CD14-positive monocyte (primary cell): ENCODE measurements at regions not wholly inside any gene's neighbourhood (a gene's known extent, or its start where the extent isn't known, plus 50 kb on each side); places are given as distances from the start of the nearest gene placed in this dataset.

ENCODE experiments used
- DNase-seq, 3 donors: peaks; one replicate each; pipeline ENCODE4 v3.0.0-alpha.2; 2011 to 2022
- H2AFZ ChIP-seq: 2 replicates; pipeline ENCODE4 v1.6.0; 2012; ENCODE audit warnings: mild to moderate bottlenecking, low read depth, low read length, inconsistent platforms; ENCODE audit not compliant: insufficient read depth, poor library complexity, severe bottlenecking
- H3K27ac ChIP-seq, 2 donors: 1 replicate in 1 of 2; 2 replicates in 1 of 2; pipeline ENCODE4 v1.5.1; 2012 to 2013; ENCODE audit warnings: low read length in 2 of 2, control low read depth in 1 of 2, inconsistent platforms in 1 of 2, low read depth in 1 of 2, mild to moderate bottlenecking in 1 of 2
- H3K27me3 ChIP-seq, 2 donors: one replicate each; pipeline versions ENCODE4 v1.6.0 to v1.6.1; 2011 to 2013; ENCODE audit warnings: low read length in 2 of 2; ENCODE audit not compliant: control insufficient read depth in 2 of 2, insufficient read depth in 2 of 2
- H3K36me3 ChIP-seq, 2 donors: replicated peaks in 1 of 2; 1 replicate in 1 of 2; 2 replicates in 1 of 2; pipeline versions ENCODE4 v1.5.1 to v1.6.1; 2012 to 2013; ENCODE audit warnings: low read length in 2 of 2, control low read depth in 1 of 2, inconsistent platforms in 1 of 2, mild to moderate bottlenecking in 1 of 2; ENCODE audit not compliant: insufficient read depth in 2 of 2, control insufficient read depth in 1 of 2
- H3K4me1 ChIP-seq, 2 donors: 1 replicate in 1 of 2; 2 replicates in 1 of 2; pipeline versions ENCODE4 v1.5.1 to v1.6.1; 2012 to 2013; ENCODE audit warnings: low read length in 2 of 2, control low read depth in 1 of 2, inconsistent platforms in 1 of 2, mild to moderate bottlenecking in 1 of 2, moderate library complexity in 1 of 2; ENCODE audit not compliant: insufficient read depth in 2 of 2, control insufficient read depth in 1 of 2
- H3K4me2 ChIP-seq: replicated peaks from 2 replicates; pipeline ENCODE3; 2012; ENCODE audit warnings: low read length, moderate library complexity, mild to moderate bottlenecking; ENCODE audit not compliant: poor library complexity, severe bottlenecking; ENCODE audit errors: extremely low read depth
- H3K4me3 ChIP-seq, 3 experiments: fragments of 200-600 bp in 1 of 3; sonication (generic) in 1 of 3; replicated peaks in 1 of 3; 1 replicate in 2 of 3; 2 replicates in 1 of 3; pipeline ENCODE4 v1.5.1; 2011 to 2013; ENCODE audit warnings: low read length in 3 of 3, mild to moderate bottlenecking in 3 of 3, control low read depth in 2 of 3, low read depth in 2 of 3, inconsistent platforms in 1 of 3, moderate library complexity in 1 of 3
- H3K79me2 ChIP-seq: 2 replicates; pipeline ENCODE4 v1.6.0; 2012; ENCODE audit warnings: mild to moderate bottlenecking, control low read depth, inconsistent platforms, low read length, moderate library complexity; ENCODE audit not compliant: insufficient read depth
- H3K9ac ChIP-seq: 2 replicates; pipeline ENCODE4 v1.6.0; 2017; ENCODE audit warnings: low read length, mild to moderate bottlenecking; ENCODE audit not compliant: insufficient read depth, poor library complexity, severe bottlenecking
- H3K9me3 ChIP-seq, 2 donors: replicated peaks in 1 of 2; 1 replicate in 1 of 2; 2 replicates in 1 of 2; pipeline versions ENCODE4 v1.5.1 to v1.6.1; 2012 to 2013; ENCODE audit warnings: low read length in 2 of 2, control low read depth in 1 of 2; ENCODE audit not compliant: control insufficient read depth in 1 of 2, insufficient read depth in 1 of 2
- H4K20me1 ChIP-seq: 2 replicates; pipeline ENCODE4 v1.6.0; 2012; ENCODE audit warnings: mild to moderate bottlenecking, low read length, control low read depth, moderate library complexity; ENCODE audit not compliant: insufficient read depth
- H3K27ac Mint-ChIP-seq, 7 donors: one replicate each; pipeline ENCODE4 v1.8.0; 2020; ENCODE audit warnings: mild to moderate bottlenecking in 7 of 7, mixed read lengths in 7 of 7, moderate library complexity in 6 of 7, inconsistent platforms in 2 of 7
- H3K27me3 Mint-ChIP-seq, 3 donors: one replicate each; pipeline ENCODE4 v1.8.0; 2021 to 2022; ENCODE audit warnings: low read depth in 3 of 3, mild to moderate bottlenecking in 3 of 3, mixed read lengths in 3 of 3, moderate library complexity in 3 of 3, inconsistent platforms in 1 of 3
- H3K36me3 Mint-ChIP-seq, 2 donors: one replicate each; pipeline ENCODE4 v1.8.0; 2020; ENCODE audit warnings: mixed read lengths in 2 of 2, inconsistent platforms in 1 of 2, mild to moderate bottlenecking in 1 of 2
- H3K4me1 Mint-ChIP-seq: one replicate; pipeline ENCODE4 v1.8.0; 2020; ENCODE audit warnings: mild to moderate bottlenecking, mixed read lengths
- H3K4me3 Mint-ChIP-seq, 2 donors: one replicate each; pipeline ENCODE4 v1.8.0; 2020; ENCODE audit warnings: mild to moderate bottlenecking in 2 of 2, mixed read lengths in 2 of 2, moderate library complexity in 1 of 2
- H3K9me3 Mint-ChIP-seq, 7 donors: one replicate each; pipeline ENCODE4 v1.8.0; 2020 to 2022; ENCODE audit warnings: mixed read lengths in 7 of 7, mild to moderate bottlenecking in 6 of 7, moderate library complexity in 6 of 7, inconsistent platforms in 2 of 7
- CTCF ChIP-seq: fragments of 200-600 bp; IDR thresholded peaks from one replicate; pipeline ENCODE4 v1.8.0; 2022; ENCODE audit warnings: antibody characterized with exemption, mild to moderate bottlenecking
- WGBS: methylation state at CpG from one replicate; pipeline ENCODE4 v1.1.5; 2013; ENCODE audit warnings: missing lambda C conversion rate; ENCODE audit not compliant: insufficient coverage; 5-methylcytosine and 5-hydroxymethylcytosine counted together
- intact Hi-C, 2 donors: fragments of 100-400 bp; cut with micrococcal nuclease; formaldehyde crosslinking; loops; one replicate each; pipeline versions ENCODE4 v1.15.0 to v1.15.1; 2023

DNA sequence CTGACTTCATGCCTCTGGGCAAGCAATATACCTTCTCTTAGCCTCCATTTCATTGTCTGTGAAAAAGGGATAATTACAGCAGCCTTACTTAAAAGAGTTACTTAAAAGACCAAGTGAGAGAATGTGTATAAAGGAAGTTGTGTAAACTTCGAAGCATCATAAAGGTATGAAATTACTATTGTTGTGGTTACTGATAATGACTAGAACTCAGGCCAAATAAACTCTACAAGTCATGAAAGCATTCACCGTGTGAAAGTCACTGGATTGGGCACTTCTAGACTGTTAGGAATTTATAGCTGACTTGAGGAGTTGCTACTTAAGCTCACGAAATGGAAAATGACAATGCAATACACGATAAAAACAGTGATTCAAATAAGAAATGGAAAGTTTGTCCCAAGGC, 67.4 kb upstream of the HAAO start:
- no peaks in the 10 kb centered on the region for H3K9me3 ChIP-seq
- no peaks in the 10 kb centered on the region for H3K36me3 Mint-ChIP-seq
- no peak for TF ChIP-seq CTCF
- H2AFZ ChIP-seq = no peak overlapping the region
- peaks cover 1 to 5% (median 3%) of the 10 kb centered on the region in 3 donors for H3K27me3 Mint-ChIP-seq
- no peak overlapping the region for H3K9ac ChIP-seq
- no peak overlapping the region for H3K4me3 ChIP-seq
- H3K27ac Mint-ChIP-seq = peak overlapping the region in 1 of 7 donors; percentile 6
- H3K27me3 ChIP-seq = no peaks in the 10 kb centered on the region
- intact Hi-C loops = loop anchor here in 1 of 2 donors (10.0 kb wide), 1 partner anchor 685 kb away; no protein-coding TSS in a partner anchor
- H3K79me2 ChIP-seq = no peaks in the 10 kb centered on the region
- no peak overlapping the region for H3K27ac ChIP-seq
- 20% methylated on average over 1 of the region's 4 CpGs for WGBS
- H3K4me3 Mint-ChIP-seq = no peak overlapping the region
- peaks cover 7 to 8% of the 10 kb centered on the region in 2 donors for H3K4me1 ChIP-seq
- H3K9me3 Mint-ChIP-seq = peaks cover 0 to 4% (median 0%) of the 10 kb centered on the region in 7 donors
- peaks cover 8% of the 10 kb centered on the region for H3K4me1 Mint-ChIP-seq
- no peak overlapping the region for H3K4me2 ChIP-seq
- no peak for DNase-seq
- no peaks in the 10 kb centered on the region for H4K20me1 ChIP-seq
- no peaks in the 10 kb centered on the region for H3K36me3 ChIP-seq

DNA sequence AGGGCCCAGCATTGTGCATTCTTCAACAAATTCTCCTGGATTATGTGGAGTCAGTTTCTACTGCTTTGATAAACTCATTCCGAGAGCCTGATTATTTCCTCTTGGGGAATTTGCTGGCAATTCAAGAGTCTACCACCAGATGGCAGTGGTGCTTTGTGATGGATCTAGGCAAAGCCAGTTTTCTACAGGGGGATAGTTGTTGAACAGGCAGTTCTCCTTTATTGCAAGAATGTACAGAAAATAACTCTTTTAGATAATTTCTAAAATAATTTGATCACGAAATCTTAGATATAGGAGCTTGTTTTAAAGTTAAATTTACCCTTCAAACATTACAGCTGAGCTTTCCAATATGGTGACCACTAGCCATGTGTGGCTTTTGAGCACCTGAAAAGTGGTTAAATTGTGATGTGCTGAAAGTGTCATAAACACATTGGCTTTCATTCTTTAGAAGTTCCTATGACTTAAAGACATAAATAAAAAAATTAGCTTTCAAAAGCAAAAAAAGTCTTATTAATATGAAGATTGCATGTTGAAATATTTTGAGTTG, 66.7 kb upstream of the HAAO start:
- H3K9me3 Mint-ChIP-seq = peaks cover 0 to 4% (median 0%) of the 10 kb centered on the region in 7 donors
- H3K9ac ChIP-seq = no peak overlapping the region
- no peak overlapping the region for H3K4me3 ChIP-seq
- no peaks in the 10 kb centered on the region for H3K27me3 ChIP-seq
- intact Hi-C loops = loop anchor here in 1 of 2 donors (10.0 kb wide), 1 partner anchor 686 kb away; no protein-coding TSS in a partner anchor
- no peak overlapping the region for H3K27ac ChIP-seq
- H3K27me3 Mint-ChIP-seq = peaks cover 1 to 5% (median 3%) of the 10 kb centered on the region in 3 donors
- no peak overlapping the region for H2AFZ ChIP-seq
- no peaks in the 10 kb centered on the region for H3K36me3 ChIP-seq
- H3K4me3 Mint-ChIP-seq = no peak overlapping the region
- peak; percentile 97 for TF ChIP-seq CTCF
- whole genome bisulfite sequencing = no CpG with 5 or more reads among the region's 2 CpGs
- H3K4me2 ChIP-seq = no peak overlapping the region
- H3K36me3 Mint-ChIP-seq = no peaks in the 10 kb centered on the region
- peaks cover 7 to 8% of the 10 kb centered on the region in 2 donors for H3K4me1 ChIP-seq
- H4K20me1 ChIP-seq = no peaks in the 10 kb centered on the region
- peaks cover 8% of the 10 kb centered on the region for H3K4me1 Mint-ChIP-seq
- H3K9me3 ChIP-seq = no peaks in the 10 kb centered on the region
- H3K27ac Mint-ChIP-seq = no peak overlapping the region
- DNase-seq = peak; percentile 48 to 73 (median 66)
- H3K79me2 ChIP-seq = no peaks in the 10 kb centered on the region
